A673 (cell line): ENCODE measurements at regions not wholly inside any gene's neighbourhood (a gene's known extent, or its start where the extent isn't known, plus 50 kb on each side); places are given as distances from the start of the nearest gene placed in this dataset.

ENCODE experiments used
- BruUV-seq: library from RNA; stranded (reverse); fragments of 400-500 nt; replicated peaks from 2 replicates; lab custom pipeline; 2021; lab: Mats Ljungman, UMichigan
- CTCF ChIA-PET: fragments of 300-600 bp; sonication (Branson Sonifier 250); formaldehyde crosslinking; loops from one replicate; lab custom pipeline; 2022; ENCODE audit warnings: antibody characterized with exemption; lab: Charles Lee
- POLR2A ChIA-PET: fragments of 300-600 bp; sonication (Branson Sonifier 250); formaldehyde crosslinking; loops from one replicate; lab custom pipeline; 2022; ENCODE audit warnings: antibody characterized with exemption; ENCODE audit not compliant: low non-redundant PET; lab: Charles Lee
- DNase-seq: peaks from one replicate; pipeline ENCODE4 v3.0.0-alpha.2; 2015; ENCODE audit warnings: low spot score
- H3K27ac ChIP-seq: fragments of 200-600 bp; sonication (generic); 2 replicates; pipeline ENCODE4 v1.5.1; 2016; ENCODE audit warnings: mixed run types, low read depth, mild to moderate bottlenecking, mixed read lengths, antibody characterized with exemption, low read length; ENCODE audit not compliant: poor library complexity, severe bottlenecking
- H3K27me3 ChIP-seq: fragments of 200-600 bp; sonication (generic); replicated peaks from 2 replicates; pipeline ENCODE4 v1.6.1; 2017; ENCODE audit warnings: mixed run types, low read depth, mild to moderate bottlenecking, mixed read lengths, antibody characterized with exemption, low read length; ENCODE audit not compliant: insufficient read depth, poor library complexity
- H3K36me3 ChIP-seq: fragments of 200-600 bp; sonication (generic); 2 replicates; pipeline ENCODE4 v1.6.1; 2016; ENCODE audit warnings: mixed run types, mild to moderate bottlenecking, mixed read lengths, antibody characterized with exemption, low read length; ENCODE audit not compliant: insufficient read depth, poor library complexity, severe bottlenecking
- H3K4me1 ChIP-seq: fragments of 200-600 bp; sonication (generic); 2 replicates; pipeline ENCODE4 v1.6.1; 2017; ENCODE audit warnings: mixed run types, mild to moderate bottlenecking, mixed read lengths, antibody characterized with exemption, low read length; ENCODE audit not compliant: insufficient read depth, poor library complexity, severe bottlenecking
- H3K4me3 ChIP-seq: fragments of 200-600 bp; sonication (generic); 2 replicates; pipeline ENCODE4 v1.5.1; 2016; ENCODE audit warnings: low read depth, mixed run types, mild to moderate bottlenecking, mixed read lengths, low read length; ENCODE audit not compliant: poor library complexity, severe bottlenecking
- H3K9me3 ChIP-seq: fragments of 200-600 bp; sonication (generic); 2 replicates; pipeline ENCODE4 v1.6.1; 2016; ENCODE audit warnings: mixed run types, low read depth, mild to moderate bottlenecking, mixed read lengths, antibody characterized with exemption, low read length; ENCODE audit not compliant: poor library complexity, severe bottlenecking
- CTCF ChIP-seq: fragments of 300-800, 200-600 bp; sonication (generic); conservative IDR thresholded peaks from 2 replicates; pipeline ENCODE4 v1.5.1; 2017; ENCODE audit warnings: low read depth, mild to moderate bottlenecking, antibody characterized with exemption, low read length, moderate library complexity, mixed read lengths
- EZH2 ChIP-seq: fragments of 200-600 bp; sonication (generic); IDR thresholded peaks from 2 replicates; pipeline ENCODE4 v1.6.1; 2017; ENCODE audit warnings: borderline replicate concordance, low read depth, mild to moderate bottlenecking, mixed read lengths, antibody characterized with exemption, low read length; ENCODE audit not compliant: poor library complexity, severe bottlenecking
- intact Hi-C: fragments of 100-400 bp; cut with micrococcal nuclease; formaldehyde crosslinking; loops from one replicate; pipeline ENCODE4 v1.10.0; 2022; ENCODE audit not compliant: unreplicated experiment

- TF ChIP-seq CTCF (no peak), EZH2 (no peak)
- H3K9me3 ChIP-seq, result no peaks in the 10 kb centered on the region
- no peaks in the 10 kb centered on the region for H3K27me3 ChIP-seq
- CTCF ChIA-PET, result no interaction called here
- intact Hi-C loops, result no loop called here
- no peak overlapping the region for H3K27ac ChIP-seq
- no peaks in the 10 kb centered on the region for H3K4me1 ChIP-seq
- POLR2A ChIA-PET, result no interaction called here
- BruUV-seq, result no TSS peak
- no peak overlapping the region for H3K4me3 ChIP-seq
- no peak for DNase-seq
- no peaks in the 10 kb centered on the region for H3K36me3 ChIP-seq
Measured at GRCh38 chr9:32869404-32869803, 86.1 kb downstream of the TMEM215 start.

DNA sequence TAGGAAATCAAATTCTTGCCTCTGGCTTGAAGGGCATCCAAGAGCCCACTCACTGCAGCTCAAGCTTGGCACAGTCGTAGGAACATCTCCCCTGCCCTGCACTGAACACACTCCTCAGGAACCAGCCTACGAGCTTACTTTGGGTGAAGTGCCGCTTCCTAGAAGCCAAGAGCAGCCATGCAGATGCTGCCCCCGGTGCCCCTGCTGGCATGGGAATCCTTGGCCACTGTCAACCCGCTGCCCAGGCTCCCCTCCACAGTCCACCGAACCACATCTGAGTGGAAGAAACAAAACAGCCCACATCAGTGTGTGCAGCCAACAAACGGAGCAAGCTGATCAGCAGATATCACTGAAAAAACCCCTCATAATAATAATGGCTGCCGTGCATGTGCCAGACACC is 89.8 kb downstream of the TMEM215 start:
- no peak overlapping the region for H3K27ac ChIP-seq
- CTCF ChIA-PET, result no interaction called here
- no peaks in the 10 kb centered on the region for H3K36me3 ChIP-seq
- H3K4me1 ChIP-seq, result no peaks in the 10 kb centered on the region
- H3K27me3 ChIP-seq, result no peaks in the 10 kb centered on the region
- POLR2A ChIA-PET, result no interaction called here
- DNase-seq, result no peak
- no TSS peak for BruUV-seq
- intact Hi-C loops, result no loop called here
- TF ChIP-seq CTCF (no peak), EZH2 (no peak)
- no peak overlapping the region for H3K4me3 ChIP-seq
- no peaks in the 10 kb centered on the region for H3K9me3 ChIP-seq

GRCh38 chr9:32873553-32873952 is 90.2 kb downstream of the TMEM215 start:
- no TSS peak for BruUV-seq
- no peak overlapping the region for H3K27ac ChIP-seq
- TF ChIP-seq EZH2, result no peak
- no peak for TF ChIP-seq CTCF
- DNase-seq, result no peak
- H3K9me3 ChIP-seq, result no peaks in the 10 kb centered on the region
- no peaks in the 10 kb centered on the region for H3K27me3 ChIP-seq
- no peaks in the 10 kb centered on the region for H3K36me3 ChIP-seq
- no peak overlapping the region for H3K4me3 ChIP-seq
- intact Hi-C loops, result no loop called here
- POLR2A ChIA-PET, result no interaction called here
- no peaks in the 10 kb centered on the region for H3K4me1 ChIP-seq
- CTCF ChIA-PET, result no interaction called here
